ENCODE measurements at regions not wholly inside any gene's neighbourhood (a gene's known extent, or its start where the extent isn't known, plus 50 kb on each side); places are given as distances from the start of the nearest gene placed in this dataset.

DNA sequence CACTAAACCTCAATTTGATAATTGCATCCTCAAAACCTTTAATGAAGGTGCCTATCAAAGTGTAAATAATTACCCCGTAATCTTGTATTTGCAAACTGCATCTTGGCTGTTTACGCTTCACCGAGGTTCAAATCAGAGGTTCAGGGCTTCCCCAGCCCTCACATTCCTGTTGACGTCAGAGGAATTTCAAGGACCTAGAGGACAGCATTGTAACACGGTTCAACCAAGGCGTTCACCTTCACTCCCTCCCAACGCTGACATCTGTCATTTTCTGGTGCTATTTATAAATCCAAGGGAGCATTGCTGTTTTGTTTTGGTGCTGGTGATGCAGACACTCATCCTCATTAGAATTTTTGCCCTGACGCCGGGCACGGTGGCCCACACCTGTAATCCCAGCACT, 691.6 kb upstream of the RBFOX1 start:
- no peak overlapping the region for H3K4me3 ChIP-seq
- H3K9me3 ChIP-seq = no peaks in the 10 kb centered on the region
- H3K27ac ChIP-seq = no peak overlapping the region
- in situ Hi-C loops (cut with MboI; ENCODE audit: low pct_ligation_motif_present in 1 of 4, low pct_unique_long_range_greater_than_20kb in 1 of 4, low sequenced_read_pairs in 3 of 4) = loop anchor here in 2 of 4 donors (25.0 kb wide), 1 partner anchor 1404 kb away; no protein-coding TSS in a partner anchor
- TF ChIP-seq POLR2AphosphoS5 (IDR thresholded peaks at IDR 0.05) = no peak
- TF ChIP-seq, protein P1, sequence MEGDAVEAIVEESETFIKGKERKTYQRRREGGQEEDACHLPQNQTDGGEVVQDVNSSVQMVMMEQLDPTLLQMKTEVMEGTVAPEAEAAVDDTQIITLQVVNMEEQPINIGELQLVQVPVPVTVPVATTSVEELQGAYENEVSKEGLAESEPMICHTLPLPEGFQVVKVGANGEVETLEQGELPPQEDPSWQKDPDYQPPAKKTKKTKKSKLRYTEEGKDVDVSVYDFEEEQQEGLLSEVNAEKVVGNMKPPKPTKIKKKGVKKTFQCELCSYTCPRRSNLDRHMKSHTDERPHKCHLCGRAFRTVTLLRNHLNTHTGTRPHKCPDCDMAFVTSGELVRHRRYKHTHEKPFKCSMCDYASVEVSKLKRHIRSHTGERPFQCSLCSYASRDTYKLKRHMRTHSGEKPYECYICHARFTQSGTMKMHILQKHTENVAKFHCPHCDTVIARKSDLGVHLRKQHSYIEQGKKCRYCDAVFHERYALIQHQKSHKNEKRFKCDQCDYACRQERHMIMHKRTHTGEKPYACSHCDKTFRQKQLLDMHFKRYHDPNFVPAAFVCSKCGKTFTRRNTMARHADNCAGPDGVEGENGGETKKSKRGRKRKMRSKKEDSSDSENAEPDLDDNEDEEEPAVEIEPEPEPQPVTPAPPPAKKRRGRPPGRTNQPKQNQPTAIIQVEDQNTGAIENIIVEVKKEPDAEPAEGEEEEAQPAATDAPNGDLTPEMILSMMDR (IDR thresholded peaks at IDR 0.05) = no peak
- no peak for TF ChIP-seq POLR2A (IDR thresholded peaks at IDR 0.05)
- no peak for TF ChIP-seq EP300 (IDR thresholded peaks at IDR 0.05; ENCODE audit: low read depth)
- intact Hi-C loops (cut with DNase I; ENCODE audit: low total_unique reads) = loop anchor here (5.0 kb wide), 1 partner anchor 1404 kb away; no protein-coding TSS in a partner anchor
- WGBS, 2 donors (ENCODE audit: low coverage in 1 of 2) = 65 to 77% methylated on average over 4 to 10 of the region's 10 CpGs
- no peaks in the 10 kb centered on the region for H3K4me1 ChIP-seq
- H3K36me3 ChIP-seq = no peaks in the 10 kb centered on the region
- DNase-seq = no peak
- H3K27me3 ChIP-seq = peaks cover 8% of the 10 kb centered on the region

DNA sequence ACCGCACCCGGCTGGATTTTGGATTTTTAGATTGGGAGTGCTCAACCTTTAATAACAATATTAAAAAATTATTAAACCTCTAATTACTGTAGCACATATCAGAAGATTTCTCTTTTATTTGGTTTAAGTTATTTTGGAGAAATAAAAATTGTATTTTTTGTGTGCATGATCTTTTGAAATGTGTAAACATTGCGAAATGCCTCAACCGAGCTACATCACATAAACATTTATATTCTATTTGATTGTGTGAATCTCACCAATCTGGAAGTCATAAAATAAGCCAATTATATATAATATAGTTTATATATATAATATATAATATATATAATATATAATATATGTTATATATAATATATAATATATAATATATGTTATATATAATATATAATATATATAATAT, 696.2 kb upstream of the RBFOX1 start:
- WGBS, 2 donors (ENCODE audit: low coverage in 1 of 2) = 74 to 82% methylated on average over 4 of the region's 4 CpGs

DNA sequence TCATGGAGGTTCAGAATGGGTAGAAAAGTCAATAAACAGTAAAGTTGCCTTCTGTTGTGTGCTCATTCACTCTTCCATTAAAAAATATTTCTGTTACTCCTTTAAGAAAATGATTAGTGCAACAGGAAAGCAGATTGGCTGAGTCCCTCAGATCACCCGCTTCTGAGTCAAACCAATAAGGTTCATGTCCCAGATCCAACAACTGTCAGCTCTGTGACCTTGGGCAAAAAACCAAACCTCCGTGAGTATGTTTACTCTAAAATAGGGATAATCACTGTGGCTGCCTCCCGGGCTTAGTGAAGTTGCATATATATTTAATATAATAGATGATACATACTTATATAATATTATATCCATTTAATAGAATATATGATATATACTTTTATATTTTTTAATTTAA, 698.5 kb upstream of the RBFOX1 start:
- Histone ChIP-seq H3K27ac (no peak overlapping the region), H3K4me1 (no peaks in the 10 kb centered on the region)
- TF ChIP-seq, protein P1 (IDR thresholded peaks at IDR 0.05) = no peak
- TF ChIP-seq POLR2A (IDR thresholded peaks at IDR 0.05) (no peak), POLR2AphosphoS5 (IDR thresholded peaks at IDR 0.05) (no peak), EP300 (IDR thresholded peaks at IDR 0.05; ENCODE audit: low read depth) (no peak)

More for the DNA sequence above, 696.2 kb upstream of the RBFOX1 start:
- in situ Hi-C loops (cut with MboI; ENCODE audit: low pct_ligation_motif_present in 1 of 4, low pct_unique_long_range_greater_than_20kb in 1 of 4, low sequenced_read_pairs in 3 of 4) (loop anchor here in 2 of 4 donors (25.0 kb wide), 1 partner anchor 1399 kb away; no protein-coding TSS in a partner anchor), intact Hi-C loops (cut with DNase I; ENCODE audit: low total_unique reads) (no loop called here)
- Histone ChIP-seq H3K27ac (no peak overlapping the region), H3K4me1 (no peaks in the 10 kb centered on the region), H3K27me3 (no peaks in the 10 kb centered on the region), H3K4me3 (no peak overlapping the region), H3K36me3 (no peaks in the 10 kb centered on the region), H3K9me3 (no peaks in the 10 kb centered on the region)
- DNase-seq = no peak
- no peak for TF ChIP-seq EP300 (IDR thresholded peaks at IDR 0.05; ENCODE audit: low read depth)
- no peak for TF ChIP-seq POLR2A (IDR thresholded peaks at IDR 0.05)
- TF ChIP-seq POLR2AphosphoS5 (IDR thresholded peaks at IDR 0.05) = no peak
- TF ChIP-seq, protein P1 (IDR thresholded peaks at IDR 0.05) = no peak

DNA sequence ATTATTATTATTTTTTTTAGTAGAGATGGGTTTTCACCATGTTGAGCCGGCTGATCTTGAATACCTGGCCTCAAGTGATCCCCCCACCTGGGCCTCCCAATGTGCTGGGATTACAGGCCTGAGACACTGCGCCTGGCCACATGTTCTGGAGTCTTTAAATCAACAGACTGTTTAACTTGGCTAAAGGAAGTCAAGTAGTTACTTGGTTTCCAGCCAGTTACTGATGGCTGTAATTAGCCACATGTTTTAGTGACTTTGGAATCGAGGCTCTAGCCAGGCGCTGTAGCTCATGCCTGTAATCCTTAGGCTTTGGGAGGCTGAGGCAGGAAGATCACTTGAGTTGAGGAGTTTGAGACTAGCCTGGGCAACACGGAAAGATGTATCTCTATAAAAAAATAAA, 699.2 kb upstream of the RBFOX1 start:
- in situ Hi-C loops (cut with MboI; ENCODE audit: low pct_ligation_motif_present in 1 of 4, low pct_unique_long_range_greater_than_20kb in 1 of 4, low sequenced_read_pairs in 3 of 4) (loop anchor here in 2 of 4 donors (25.0 kb wide), 1 partner anchor 1396 kb away; no protein-coding TSS in a partner anchor), intact Hi-C loops (cut with DNase I; ENCODE audit: low total_unique reads) (no loop called here)
- no peak for DNase-seq
- H3K9me3 ChIP-seq = no peaks in the 10 kb centered on the region
- TF ChIP-seq POLR2AphosphoS5 (IDR thresholded peaks at IDR 0.05) (no peak), POLR2A (IDR thresholded peaks at IDR 0.05) (no peak), EP300 (IDR thresholded peaks at IDR 0.05; ENCODE audit: low read depth) (no peak)
- TF ChIP-seq, protein P1 (IDR thresholded peaks at IDR 0.05) = no peak
- WGBS, 2 donors (ENCODE audit: low coverage in 1 of 2) = 47% methylated on average over 5 of the region's 5 CpGs; no CpG with 5 or more reads in 1 of the 2 donors
- no peak overlapping the region for H3K4me3 ChIP-seq
- no peaks in the 10 kb centered on the region for H3K36me3 ChIP-seq
- no peaks in the 10 kb centered on the region for H3K27me3 ChIP-seq
- H3K27ac ChIP-seq = no peak overlapping the region
- H3K4me1 ChIP-seq = no peaks in the 10 kb centered on the region

More for the DNA sequence above, 698.5 kb upstream of the RBFOX1 start:
- WGBS, 2 donors (ENCODE audit: low coverage in 1 of 2) = 71 to 73% methylated on average over 3 of the region's 3 CpGs
- in situ Hi-C loops (cut with MboI; ENCODE audit: low pct_ligation_motif_present in 1 of 4, low pct_unique_long_range_greater_than_20kb in 1 of 4, low sequenced_read_pairs in 3 of 4) (loop anchor here in 2 of 4 donors (25.0 kb wide), 1 partner anchor 1397 kb away; no protein-coding TSS in a partner anchor), intact Hi-C loops (cut with DNase I; ENCODE audit: low total_unique reads) (no loop called here)
- no peak for DNase-seq
- no peaks in the 10 kb centered on the region for H3K27me3 ChIP-seq
- no peak overlapping the region for H3K4me3 ChIP-seq
- no peaks in the 10 kb centered on the region for H3K36me3 ChIP-seq
- no peaks in the 10 kb centered on the region for H3K9me3 ChIP-seq

Data from transverse colon (tissue), 4 donors.